Hematopoietic multipotent progenitor cell treated with erythropoietin and hydrocortisone succinate and interleukin-3 and kit ligand, for 4 days (in vitro differentiated cells): ENCODE measurements at regions not wholly inside any gene's neighbourhood (a gene's known extent, or its start where the extent isn't known, plus 50 kb on each side); places are given as distances from the start of the nearest gene placed in this dataset.

ENCODE experiments used
- DNase-seq: peaks from one replicate; pipeline ENCODE4 v3.0.0-alpha.2; 2015

- no peak for DNase-seq
These were observed 375.0 kb upstream of the ARID1B start for GRCh38 chr6:156402227-156402626.

- DNase-seq: no peak
These were observed 376.7 kb upstream of the ARID1B start for GRCh38 chr6:156400487-156400886.

DNA sequence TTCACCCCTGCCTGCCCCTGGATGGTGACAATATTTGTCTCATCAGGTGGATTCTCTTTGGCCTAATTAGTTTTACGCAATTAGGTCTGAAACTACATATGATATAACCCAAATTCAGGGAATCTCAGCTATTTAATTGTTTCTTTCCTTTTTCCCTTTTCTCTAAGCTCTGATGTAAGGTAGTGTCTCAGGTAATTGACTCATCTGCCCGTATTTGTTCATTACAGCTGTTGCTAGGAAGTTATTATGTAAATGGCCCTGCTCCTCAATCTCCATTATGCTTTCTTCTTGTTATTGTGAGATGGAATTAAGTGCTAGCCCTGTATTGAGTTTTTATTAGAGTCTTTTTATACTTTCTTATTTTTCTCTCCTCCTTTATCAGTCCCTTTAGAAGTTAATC, 378.2 kb upstream of the ARID1B start:
- no peak for DNase-seq

- no peak for DNase-seq
These were observed 378.8 kb upstream of the ARID1B start for GRCh38 chr6:156398371-156398770.

GRCh38 chr6:156396791-156397418, 380.3 kb upstream of the ARID1B start:
- DNase-seq: no peak

GRCh38 chr6:156396068-156396771, 381.0 kb upstream of the ARID1B start:
- DNase-seq: peak; percentile 25

DNA sequence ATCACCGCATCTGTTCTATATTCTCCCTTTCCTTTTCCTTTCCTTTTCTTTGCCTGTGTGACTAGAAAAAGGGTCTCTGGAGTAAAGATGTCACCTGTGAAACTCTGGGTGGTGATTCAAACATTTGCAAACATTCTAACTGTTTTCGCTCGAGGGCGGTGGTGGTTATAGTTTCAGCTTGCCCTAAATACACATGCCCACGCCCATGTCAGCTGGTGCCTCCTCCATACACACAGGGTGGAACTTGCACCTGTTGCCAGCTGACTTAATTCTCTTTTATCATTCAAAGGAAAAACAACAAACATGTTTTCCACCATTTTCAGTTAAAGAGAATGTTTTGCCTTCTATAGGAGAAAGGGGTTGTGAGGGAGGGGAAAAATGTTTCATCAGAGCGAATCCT, 381.9 kb upstream of the ARID1B start:
- no peak for DNase-seq

DNA sequence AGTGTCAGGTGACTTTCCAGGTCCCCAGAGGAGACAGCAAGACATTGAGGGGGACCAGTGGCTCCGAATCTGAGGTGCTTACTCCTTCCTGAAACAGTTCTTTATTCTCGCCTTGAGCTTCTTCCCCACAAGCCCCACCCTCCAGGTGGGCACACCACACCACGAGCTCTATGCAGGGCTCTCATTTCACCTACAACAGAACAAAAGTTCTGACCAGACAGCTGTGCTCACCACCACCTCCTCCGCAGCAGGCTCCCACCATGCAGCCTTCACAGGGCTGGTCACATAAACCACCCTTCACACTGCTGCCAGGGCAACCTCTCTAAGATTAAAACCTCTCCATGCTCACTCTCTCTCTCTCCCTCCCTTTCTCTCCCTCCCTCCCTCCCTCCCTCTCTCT, 384.5 kb upstream of the ARID1B start:
- DNase-seq: no peak

GRCh38 chr6:156391977-156392376, 385.2 kb upstream of the ARID1B start:
- DNase-seq: no peak

DNA sequence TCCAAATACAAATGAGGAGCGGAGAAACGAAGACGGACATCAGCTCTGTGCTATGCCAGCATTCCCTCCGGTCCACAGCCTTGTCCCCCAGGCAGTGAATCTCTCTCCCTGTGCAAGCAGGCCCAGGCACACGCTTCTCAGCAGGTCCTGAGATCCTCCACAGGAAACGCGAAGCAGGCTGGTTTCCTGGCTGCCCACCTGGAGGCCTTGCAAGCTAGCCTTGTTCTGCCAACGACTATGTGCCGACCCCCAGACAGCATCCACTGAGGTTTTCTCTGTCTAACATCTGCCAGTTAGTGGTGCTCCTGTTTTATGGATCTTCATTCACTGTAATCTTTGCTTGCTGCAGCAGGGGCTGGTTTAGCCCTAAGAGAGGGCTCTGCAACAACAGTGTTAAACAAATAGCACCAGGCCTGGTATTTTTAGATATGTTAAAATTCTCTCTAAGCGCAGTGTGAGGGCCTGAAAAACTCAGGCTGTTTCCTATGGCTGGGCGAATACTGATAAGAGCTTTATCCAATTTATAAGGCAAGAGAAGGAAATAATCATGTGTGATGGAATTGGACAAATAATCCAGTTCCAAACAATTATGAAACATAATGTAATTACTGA, 386.0 kb upstream of the ARID1B start:
- DNase-seq: peak; percentile 50

DNA sequence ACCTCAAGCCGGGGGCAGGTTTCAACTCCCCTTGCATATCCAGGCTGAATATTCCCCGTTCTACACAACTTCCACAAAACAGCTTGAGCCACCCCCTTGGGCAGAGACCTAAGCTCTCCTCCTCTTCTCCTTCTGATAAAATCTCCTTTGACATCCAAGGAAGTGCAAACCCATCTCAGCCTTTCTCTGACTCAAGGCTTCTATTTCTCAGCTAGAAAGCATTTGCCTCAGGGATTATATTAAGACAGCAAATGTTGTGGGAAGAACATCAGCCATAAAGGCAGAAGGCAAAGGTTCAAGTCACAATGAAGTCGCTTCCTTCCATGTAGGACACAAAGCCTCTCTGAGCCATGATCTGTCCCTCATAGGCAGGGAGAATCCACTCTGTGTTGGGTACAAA, 386.6 kb upstream of the ARID1B start:
- no peak for DNase-seq

- no peak for DNase-seq
These were observed 387.9 kb upstream of the ARID1B start for GRCh38 chr6:156389296-156389695.

GRCh38 chr6:156387472-156387871, 389.7 kb upstream of the ARID1B start:
- DNase-seq: no peak

DNA sequence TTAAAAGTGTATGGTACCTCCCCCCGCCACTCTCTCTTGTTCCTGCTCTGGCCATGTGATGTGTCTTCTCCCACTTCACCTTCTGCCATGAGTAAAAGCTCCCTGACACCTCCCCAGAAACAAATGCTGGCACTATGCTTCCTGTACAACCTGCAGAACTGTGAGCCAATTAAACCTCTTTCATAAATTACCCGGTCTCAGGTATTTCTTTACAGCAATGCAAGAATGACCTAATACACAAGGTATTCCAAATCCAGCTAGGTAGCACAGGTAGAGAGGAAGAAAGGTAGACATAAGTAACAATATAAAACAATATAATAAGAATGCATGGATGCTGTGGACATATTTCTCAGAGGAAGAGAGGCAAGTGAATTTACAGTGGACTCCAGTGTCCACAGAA, 394.1 kb upstream of the ARID1B start:
- DNase-seq: no peak

- no peak for DNase-seq
These were observed 397.5 kb upstream of the ARID1B start for GRCh38 chr6:156379392-156380289.

- no peak for DNase-seq
These were observed 398.3 kb upstream of the ARID1B start for GRCh38 chr6:156378853-156379252.

GRCh38 chr6:156376091-156376490, 401.1 kb upstream of the ARID1B start:
- no peak for DNase-seq

- DNase-seq: no peak
These were observed 417.3 kb upstream of the ARID1B start for GRCh38 chr6:156359912-156360311.

- DNase-seq: no peak
These were observed 424.3 kb upstream of the ARID1B start for GRCh38 chr6:156352861-156353260.

DNA sequence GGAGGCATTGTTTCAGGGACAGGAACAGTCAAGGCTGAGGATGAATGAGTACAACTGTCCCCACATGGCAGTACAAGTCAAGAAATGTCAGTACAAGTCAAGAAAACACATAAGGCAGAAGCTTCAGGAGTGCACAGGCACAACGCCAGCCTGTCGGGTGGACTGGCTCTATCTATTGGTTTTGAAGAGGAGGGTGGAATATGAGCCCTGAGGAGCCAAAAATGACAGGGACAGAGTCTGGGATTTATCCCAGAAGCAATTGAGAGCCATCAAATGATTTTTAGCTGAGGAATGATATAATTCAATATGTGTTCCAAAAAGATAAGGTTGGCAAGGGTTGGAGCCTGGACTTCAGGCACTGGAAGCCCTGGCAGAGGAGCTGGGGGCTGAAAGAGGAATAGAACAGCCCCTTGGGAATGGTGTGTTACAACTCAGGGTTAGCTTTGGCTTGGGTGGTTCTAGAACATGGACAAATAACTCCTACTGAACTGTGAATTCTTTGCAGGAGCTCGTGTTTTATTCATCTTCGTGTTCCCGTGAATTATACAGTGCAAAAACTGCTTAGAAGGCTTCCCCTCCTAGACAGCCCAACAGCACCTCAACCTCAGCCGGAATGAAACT, 425.7 kb upstream of the ARID1B start:
- DNase-seq: no peak

DNA sequence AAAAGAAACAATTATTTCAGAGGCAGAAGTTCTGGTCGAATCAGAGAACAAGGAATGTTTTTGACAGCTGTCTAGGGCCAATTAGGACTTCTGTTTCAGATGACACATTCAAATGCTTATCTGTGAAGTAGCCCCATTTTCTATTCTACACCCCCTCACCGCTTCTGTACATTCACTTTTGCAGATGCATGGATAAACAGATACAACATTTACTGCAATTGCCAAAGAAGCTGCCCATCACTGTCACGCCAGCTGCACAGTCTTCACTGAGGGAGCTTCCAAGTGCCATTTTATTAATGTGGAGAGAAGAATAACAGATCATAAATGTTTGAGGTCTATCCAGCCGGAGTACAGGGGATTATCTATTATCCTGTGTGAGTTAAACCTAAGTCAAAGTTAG, 426.8 kb upstream of the ARID1B start:
- DNase-seq: no peak

DNA sequence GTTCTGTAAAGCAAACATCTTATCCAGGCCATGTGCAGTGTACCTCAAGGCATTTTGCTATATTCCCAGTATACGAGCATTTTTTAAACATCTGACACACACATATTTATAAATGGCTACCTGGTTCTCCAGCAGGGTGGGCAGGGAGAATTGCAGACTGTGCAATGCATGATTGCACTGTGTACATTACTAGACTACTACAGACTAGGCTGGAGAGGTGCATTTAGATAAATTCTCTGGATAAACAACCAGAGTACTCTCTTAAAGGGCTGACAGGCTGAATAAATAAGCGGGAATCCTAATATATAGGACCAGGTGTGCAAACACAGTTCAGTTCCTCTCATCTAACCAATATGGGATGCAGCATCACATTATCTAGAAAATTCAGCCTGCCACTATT, 428.3 kb upstream of the ARID1B start:
- no peak for DNase-seq

DNA sequence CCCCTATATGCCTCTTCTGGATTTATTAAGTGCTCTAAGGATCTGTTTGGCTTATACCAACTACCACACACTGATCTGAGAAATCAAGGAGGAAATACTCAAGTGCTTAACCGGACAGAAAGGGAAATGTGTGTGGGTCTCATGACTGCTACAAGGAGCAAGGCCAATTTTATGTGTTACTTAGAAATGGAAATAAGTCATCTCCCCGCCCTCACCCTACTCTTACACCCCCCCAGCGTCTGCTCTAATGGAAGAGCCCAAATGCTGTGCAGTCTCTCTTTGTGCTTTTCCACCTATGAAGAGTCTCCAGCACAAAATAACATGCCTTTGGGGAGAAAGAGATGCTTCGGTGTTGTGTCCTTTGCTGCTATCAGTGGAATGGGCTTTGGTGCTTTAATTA, 428.8 kb upstream of the ARID1B start:
- peak; percentile 58 for DNase-seq
